GM21367 (cell line): ENCODE measurements at regions not wholly inside any gene's neighbourhood (a gene's known extent, or its start where the extent isn't known, plus 50 kb on each side); places are given as distances from the start of the nearest gene placed in this dataset.

Source experiments
- ATAC-seq: cut with Tn5 transposase; IDR thresholded peaks from one replicate; pipeline ENCODE4 v1.9.1; 2021; ENCODE audit not compliant: unreplicated experiment

DNA sequence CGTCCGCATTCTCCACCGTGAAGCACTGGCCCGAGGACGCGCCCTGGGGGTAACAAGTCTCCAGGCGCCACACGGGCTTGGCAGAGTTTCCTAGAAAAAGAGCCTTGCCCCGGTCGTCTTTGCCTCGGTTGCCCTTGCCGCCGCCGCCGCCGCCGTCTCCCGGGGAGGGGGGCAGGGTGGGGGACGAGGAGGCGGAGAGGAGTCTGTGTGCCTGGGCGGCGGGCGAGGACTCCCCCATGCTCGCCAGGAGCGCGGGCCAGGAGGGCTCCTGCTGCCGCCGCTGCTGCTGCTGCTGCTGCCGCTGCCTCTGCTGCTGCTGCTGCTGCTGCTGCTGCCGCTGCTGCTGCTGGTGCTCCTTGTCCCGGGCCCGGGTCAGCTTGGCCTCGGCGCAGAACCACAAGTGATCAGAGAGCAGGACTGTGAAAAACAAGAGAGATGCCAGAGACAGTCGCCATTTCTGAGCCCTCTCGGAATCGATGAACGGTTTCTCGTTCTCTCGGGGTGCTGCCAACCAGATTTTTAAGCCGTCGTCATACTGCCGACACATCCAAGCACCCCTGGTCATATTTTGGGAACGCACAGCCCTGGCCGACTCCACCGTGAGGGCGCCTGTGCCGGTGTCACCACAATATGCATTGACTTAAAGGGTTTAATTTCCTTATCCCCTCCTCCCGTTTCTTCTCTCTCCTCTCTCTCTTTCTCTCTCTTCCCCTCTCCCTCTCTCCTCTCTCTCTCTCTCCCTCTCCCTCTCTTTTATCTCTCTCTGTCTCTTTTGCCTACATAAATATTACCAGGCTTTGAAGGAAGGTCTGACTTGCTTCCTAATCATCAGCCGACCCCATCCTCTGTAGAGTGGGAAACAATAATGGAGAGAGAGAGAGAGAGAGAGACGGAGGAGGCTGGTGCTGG, 349.1 kb downstream of the LIG4 start:
- ATAC-seq = no peak

DNA sequence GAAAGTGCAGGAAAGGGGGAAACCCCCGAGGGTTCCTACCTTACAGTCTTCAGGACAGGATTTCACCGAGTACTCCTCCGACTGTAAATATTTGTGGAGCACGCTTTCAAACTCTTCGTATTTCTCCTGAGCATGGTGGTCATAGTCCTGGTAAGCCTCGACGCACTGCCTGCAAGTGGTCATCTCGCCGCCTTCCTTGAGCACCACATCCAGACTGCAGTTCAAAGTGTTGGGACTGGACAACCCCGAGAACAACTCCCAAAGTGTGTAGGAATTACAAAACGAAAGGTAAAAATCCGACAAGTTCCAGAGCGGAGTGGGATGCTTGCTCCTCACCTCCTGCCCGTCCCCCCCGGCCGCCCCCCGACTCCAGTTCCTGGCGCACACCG, 349.7 kb downstream of the LIG4 start:
- ATAC-seq = no peak

DNA sequence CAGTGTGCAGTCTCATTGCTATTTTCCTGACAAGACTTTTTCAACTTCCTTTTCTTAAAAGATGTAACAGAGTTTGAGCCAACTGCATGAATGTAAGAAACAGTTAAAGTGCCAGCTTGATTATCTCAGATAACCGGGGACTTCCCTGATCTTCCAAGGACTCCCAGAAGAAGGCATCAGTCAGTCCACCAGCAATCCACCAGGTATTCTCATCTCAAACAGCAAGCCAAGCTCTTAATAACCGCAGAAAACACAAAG, 350.1 kb downstream of the LIG4 start:
- ATAC-seq = no peak

DNA sequence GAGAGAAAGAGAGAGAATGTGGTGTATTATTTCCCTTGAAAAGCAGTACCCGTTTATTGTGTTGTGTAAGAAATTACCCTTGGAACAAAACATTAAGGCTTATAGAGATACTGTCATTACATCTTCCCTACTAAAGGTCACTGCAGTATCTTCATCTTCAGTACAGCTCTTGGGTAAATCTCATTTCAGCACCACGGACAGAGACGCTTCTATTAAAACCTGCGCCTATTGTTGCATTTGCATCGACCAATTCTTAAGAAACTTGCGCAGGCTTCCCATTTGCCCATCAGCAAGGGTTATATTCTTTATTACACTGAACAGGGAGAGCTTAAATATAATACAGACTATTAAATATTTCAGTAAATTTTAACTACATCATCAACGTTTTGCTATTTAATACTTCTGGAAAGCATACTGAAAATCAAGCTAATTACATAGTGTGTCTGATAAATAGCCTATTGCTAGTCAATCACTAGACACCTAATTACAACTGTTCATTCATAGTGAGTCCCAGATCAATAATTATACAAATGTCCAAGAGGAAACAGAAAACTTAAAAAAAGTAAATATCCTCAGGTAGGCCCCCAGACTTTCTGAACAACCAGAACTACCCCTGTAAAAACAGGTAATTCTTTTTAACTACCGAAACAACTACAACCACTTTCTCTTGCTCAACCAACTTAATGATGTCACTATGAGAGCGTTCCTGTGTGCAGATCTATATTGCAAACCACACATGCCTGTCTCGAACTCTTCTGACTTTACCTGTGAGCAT, 350.6 kb downstream of the LIG4 start:
- ATAC-seq = no peak

DNA sequence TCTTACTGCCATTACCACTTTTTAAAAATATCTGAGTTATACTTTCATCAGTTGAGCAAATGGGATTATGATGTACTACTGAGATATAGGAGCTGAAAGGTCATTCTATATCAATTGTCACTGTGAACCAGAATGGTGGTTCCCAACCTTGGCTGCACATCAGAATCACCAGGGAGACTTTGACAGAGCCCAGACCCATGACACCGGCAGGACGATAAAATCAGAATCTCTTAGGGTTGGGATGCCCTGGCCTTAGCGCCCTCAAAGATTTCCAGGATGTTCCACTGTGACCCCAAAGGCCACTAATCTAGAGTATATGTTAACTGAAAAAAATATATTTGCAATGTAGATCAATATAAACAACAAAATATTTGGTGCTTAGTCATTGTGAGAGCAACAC, 355.1 kb downstream of the LIG4 start:
- ATAC-seq = no peak

DNA sequence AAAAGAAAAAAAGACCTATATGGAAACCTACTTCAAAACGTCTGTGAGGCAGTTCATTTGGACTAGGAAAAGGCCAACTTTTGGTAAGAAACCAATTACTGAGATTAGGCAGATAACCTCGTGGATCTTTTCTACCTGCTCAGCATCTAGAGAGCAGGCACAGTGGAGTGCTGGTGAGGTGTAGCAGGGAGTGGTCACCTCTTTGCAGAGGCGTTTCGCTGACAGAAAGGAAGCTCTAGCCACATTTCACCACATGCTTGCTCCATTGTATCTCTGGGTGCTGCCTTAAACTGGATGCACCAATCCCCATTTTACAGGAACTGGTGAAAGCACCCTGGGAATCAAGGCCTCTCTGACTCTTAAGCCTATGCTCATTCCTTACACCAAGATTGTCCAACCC, 360.5 kb downstream of the LIG4 start:
- no peak for ATAC-seq

DNA sequence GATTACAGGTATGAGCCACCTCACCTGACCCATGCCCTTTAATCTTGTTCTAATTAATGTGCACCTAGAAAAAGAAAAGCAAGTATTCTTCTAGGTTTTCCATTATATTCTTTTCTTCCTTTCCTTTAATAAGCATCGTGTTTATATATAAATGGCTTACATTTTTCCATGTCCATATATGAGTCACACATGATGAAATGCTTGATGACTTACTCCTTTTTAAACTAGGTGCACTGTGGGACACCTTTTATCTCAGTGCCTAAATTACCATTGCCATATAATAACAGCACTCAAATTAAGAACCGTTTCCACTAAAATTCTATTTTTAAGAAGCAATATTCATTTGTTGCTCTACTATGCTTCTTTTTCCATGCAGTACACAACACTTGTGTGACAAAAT, 363.3 kb downstream of the LIG4 start:
- no peak for ATAC-seq

DNA sequence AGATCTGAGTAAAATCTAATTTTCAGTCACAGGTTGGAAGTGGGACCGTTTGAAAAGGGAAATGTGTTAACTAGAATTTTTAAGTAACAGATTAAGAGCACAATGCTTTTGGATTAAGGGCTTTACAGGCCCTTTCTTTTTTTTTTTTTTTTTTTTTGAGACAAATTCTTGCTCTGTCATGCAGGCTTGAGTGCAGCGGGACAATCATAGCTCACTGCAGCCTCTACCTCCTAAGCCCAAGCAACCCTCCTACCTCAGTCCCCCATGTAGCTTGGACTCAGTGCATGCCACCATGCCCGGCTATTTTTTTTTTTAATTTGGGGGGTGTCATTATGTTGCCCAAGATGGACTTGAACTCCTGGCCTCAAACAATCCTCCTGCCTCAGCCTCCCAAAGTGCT, 363.7 kb downstream of the LIG4 start:
- ATAC-seq = no peak

DNA sequence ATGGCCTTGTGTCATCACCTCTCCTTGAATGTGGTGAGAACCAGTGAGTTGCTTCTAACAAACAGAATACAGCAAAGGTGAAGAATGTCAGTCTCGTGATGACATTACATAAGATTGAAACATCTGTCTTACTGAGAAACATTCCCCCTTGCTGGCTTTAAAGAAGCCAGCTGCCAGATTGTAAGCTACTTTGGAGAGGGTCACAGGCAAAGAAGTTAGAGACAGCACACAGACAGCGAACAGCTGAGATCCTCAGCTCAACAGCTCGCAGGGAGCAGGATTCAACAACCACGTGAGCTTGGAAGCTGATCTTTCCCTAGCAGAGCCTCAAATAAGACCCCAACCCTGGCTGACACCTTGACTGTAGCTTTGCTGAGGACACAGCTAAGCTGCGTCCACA, 367.9 kb downstream of the LIG4 start:
- no peak for ATAC-seq

DNA sequence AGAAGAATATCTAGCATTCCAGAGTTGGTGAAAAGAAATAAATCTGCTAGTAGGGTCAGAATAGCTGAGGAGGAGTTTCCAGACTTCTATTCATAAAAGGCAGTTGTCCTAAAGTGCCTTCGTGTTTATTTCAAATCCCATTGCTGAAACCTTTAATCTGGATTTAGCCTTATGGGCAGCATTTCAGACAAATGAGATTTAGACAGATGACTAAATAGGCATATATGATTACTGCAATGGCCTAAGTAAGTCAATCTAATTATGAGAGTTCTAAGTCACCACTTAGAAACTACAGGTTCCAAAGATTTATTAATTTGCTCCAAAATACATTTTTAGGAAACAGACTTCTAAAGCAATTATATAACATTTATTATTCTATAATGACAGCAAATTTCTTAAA, 368.7 kb downstream of the LIG4 start:
- no peak for ATAC-seq

DNA sequence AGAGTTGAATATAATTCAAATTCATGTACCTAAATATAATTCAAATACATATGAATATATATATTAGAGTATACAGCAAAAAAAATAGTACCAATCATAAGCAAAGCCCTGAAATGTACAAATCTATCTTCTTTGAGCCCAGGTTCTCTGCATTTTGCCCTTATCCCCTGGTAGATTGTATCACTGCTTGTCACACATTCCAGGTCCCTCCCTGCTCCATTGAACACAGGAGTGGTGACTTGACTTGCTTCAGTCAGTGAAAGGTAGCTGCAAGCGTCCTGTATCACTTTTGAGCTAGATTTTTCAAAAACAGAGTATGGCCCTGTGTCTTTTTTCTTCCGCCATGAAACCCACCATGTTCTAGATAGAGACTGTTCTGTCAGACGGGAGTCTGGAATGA, 369.4 kb downstream of the LIG4 start:
- no peak for ATAC-seq

DNA sequence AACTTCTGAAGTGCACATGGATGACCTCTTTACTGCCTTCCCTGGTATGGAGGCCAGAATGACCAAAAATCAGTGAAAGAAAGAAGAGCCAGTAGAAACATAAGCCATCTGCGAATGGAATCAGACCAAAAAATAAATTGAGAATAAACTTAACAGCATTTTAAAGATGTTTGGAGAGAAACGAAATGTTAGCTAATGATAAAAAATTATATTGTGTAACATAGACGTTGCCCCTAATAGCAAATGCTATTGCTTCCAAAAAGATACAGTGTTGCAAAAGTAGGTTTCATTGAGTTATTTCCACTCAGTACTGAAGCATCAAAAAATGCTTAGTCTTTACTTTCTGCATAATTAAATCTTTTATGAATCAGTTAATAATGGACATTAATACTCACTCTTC, 371.7 kb downstream of the LIG4 start:
- ATAC-seq = no peak

DNA sequence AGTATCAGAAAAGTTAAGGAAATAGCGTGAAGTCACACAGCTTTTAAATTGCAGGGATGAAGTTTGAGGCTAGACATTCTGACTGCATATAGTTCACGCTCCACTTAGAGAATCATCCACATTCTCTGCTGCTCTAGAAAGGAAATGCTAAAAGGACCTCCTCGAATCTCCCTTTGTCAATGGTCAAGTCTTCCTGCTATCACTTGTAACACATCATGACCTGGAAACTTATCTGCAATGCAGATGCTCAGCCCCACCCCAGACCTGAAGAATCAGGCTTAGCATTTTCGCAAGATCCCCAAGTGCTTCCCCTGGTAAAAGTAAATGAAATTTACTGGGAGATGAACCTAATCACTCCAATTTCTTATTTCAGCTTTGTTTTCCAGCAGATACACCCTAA, 372.1 kb downstream of the LIG4 start:
- no peak for ATAC-seq

DNA sequence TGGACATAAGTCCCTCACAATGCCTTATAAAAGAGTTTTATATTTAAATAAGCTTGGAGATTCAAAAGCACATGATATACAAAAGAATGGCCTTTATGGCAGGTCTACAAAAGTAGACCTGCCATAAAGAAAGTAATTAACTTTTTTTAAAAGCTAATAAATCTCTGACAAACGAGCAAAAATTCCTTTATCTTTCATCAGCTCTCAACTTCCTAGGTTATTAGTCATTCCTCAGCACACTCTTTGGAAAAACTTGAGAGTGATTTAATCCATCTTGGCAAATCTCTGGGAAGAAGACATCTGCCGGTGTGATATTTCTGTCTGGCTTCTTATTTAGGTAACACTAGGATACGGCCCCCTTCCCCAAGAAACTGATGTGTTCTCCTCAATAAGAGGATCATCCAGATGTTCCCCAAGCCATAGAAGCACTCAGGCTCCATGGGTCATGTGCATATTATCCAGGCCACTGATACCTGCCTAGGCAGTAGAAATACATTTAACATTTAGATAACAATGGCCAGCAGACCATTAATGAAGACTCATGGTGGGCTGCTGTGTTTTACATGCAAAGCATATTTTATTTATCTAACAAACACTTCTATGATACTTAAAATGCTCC, 372.7 kb downstream of the LIG4 start:
- no peak for ATAC-seq

DNA sequence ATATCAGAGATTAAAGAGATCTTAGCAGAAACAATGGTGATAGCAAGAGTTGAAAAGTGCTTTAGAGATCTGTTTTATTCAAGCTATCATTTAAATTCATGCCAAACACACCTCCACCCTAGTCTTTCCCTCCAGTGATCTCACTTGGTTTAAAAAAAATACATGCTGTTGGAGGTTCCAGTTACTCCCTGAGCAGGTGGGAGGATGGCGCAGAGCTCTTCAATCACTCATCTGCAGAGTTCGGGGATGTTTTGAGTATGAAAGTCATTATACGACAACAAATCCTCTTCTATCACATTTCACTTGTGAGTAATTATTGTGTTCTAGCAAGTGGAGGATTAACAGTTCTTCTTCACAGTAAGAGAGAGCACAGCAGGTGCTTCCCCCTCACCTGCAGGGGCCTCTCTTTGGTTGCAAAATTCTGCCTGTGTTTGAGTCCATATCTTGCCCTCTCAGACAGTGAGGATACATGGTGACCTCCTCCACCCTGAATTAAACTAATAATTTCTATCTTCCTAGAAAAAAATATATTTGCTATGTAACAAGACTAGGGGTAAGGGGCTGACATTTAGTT, 376.7 kb downstream of the LIG4 start:
- ATAC-seq = no peak

DNA sequence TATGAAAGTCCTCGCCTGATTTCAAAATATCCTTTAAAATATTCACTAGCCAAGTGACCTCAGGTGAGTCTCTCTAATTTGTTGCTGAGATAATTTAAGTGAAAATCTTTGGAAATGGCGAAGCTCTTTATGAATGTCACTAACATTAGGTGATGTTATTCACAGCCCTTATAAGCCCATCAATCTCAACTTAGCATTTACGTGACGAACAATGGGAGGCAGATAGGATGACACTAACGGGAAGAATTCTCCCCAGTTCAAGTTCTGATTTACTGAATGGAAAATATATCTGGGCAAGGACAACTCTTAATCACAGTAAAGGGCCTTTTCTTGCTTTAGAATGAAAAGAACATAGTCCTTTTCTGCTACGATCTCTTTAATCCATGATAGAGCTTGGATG, 378.7 kb downstream of the LIG4 start:
- no peak for ATAC-seq

DNA sequence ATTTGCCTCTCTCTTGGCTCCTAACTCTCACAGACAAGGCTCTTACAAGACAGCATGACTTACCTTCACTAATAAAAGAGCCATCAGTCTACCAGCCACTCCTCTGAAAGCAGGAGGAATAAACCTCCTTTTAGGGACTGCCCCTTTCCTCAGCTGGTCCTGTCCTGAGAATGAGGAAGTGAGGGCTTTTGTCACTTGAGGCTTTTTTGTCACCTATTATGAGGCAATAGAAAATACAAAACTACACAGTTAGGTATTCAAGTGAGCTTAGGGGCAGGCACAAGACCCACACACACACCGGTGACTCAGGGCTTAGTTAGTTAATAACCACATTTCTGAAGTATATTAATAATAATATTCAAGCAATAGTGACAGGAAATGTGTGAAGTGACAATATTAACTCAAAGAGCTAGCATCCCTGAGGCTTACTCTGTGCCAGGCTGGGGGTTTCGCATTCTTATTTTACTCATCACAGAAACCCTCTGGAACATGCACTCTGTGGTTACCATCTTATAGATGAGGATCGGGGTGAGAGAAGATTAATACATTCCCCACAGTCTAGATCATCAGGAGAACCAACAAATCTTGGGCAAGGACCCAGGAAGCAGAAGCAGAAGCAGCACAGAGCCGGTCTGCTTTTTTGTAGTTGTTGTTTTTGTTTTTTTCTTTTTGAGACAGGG, 379.9 kb downstream of the LIG4 start:
- no peak for ATAC-seq

DNA sequence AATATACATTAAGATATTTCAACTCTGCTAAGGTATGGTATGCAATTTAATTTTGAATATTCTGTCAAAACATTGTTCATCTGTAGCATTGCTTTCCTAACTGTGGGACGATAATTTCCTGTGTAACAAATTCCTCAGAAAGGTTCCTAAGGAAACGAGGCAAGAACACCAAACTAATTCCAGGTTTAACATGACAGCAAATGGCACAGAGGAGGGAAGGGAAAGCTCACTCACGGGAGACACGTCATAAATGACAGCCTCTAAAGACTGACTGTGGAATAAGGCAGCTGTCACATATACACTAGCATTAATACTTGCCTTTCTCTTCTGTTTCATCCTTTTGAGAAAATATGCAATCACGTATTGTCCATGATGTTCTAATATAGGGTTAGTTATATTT, 380.6 kb downstream of the LIG4 start:
- no peak for ATAC-seq

DNA sequence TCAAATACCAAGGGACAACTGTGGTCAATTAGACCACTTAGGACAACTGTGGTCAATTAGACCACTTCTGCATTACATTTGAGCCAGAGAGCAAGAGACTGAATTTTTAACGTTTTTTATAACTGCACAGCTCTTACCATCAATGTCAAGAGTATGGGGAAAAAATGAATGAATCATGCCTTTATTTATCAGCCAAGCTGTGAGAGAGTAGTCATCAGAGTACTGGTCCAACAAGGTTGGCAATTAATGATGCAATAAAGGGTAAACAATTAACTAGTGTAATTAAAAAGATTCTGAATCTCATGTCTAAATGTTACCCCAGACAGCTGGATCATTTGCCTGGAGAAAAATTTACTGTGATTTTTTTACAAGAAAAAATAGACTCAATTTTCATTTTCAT, 381.1 kb downstream of the LIG4 start:
- no peak for ATAC-seq

DNA sequence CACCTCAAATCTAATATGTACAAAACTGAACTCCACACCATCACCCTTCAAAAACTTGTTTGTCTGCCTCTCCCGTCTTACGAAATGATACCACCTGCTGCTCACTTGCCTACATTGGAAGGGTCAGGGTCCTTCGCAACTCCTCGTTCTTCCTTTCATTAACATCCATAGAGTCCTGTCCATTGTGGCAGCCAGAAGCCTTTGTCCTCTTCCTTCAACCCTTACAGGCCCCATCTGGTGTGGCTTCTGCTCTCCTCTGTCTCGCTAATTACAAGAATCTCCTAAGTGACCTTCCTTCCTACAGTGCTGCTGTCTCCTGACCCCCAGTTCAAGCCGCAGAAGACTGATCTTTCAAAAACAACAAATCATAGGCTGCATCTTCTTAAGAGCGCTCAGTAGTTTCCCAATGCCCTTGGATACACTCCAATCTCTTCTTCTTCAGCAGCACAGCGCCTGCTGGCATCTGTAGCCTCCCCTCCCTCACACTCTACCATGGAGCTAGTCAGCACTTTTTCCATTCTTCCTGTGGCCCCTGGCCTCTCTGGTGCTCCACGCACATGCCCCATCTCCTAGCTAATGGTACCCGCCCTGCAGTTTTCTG, 382.7 kb downstream of the LIG4 start:
- ATAC-seq = no peak

DNA sequence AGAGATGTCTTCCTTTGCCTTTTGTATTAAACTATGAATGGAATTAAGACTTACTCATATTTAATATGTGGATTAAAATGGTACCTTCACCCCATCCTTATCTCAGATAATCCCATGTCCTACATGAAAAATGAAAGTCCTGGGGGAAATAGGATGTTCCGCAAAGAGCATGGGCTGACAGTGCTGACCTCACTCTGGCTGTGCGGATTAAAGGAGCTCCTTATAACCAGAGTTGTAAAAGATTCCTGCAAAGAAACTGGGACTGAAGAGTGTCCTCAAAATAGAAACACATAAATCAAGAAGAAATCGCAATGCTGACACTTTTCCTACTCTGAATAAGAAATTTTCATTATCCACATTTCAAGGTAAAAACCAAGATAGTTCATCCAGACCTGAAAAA, 384.5 kb downstream of the LIG4 start:
- no peak for ATAC-seq
